Sigmoid colon (tissue), 6 donors: ENCODE measurements at regions not wholly inside any gene's neighbourhood (a gene's known extent, or its start where the extent isn't known, plus 50 kb on each side); places are given as distances from the start of the nearest gene placed in this dataset.

Source experiments
- DNase-seq: peaks from one replicate; pipeline ENCODE4 v3.0.0-alpha.2; 2019
- H3K27ac ChIP-seq, 4 donors: fragments of 200-600 bp; sonication (generic); one replicate each; pipeline ENCODE4 v1.5.1; 2016 to 2019; ENCODE audit warnings: mild to moderate bottlenecking in 1 of 4
- H3K27me3 ChIP-seq, 3 donors: fragments of 200-600 bp; sonication (generic); one replicate each; pipeline ENCODE4 v1.5.1; 2019; ENCODE audit warnings: mild to moderate bottlenecking in 1 of 3
- H3K36me3 ChIP-seq, 4 donors: fragments of 200-600 bp; sonication (generic); one replicate each; pipeline ENCODE4 v1.5.1; 2016 to 2019
- H3K4me1 ChIP-seq, 4 donors: fragments of 200-600 bp; sonication (generic); one replicate each; pipeline ENCODE4 v1.5.1; 2017 to 2019
- H3K4me3 ChIP-seq, 4 donors: fragments of 200-600 bp; sonication (generic); one replicate each; pipeline ENCODE4 v1.5.1; 2017 to 2019; ENCODE audit warnings: mild to moderate bottlenecking in 2 of 4, moderate library complexity in 1 of 4
- H3K9me3 ChIP-seq, 4 donors: fragments of 200-600 bp in 3 of 4; sonication (generic) in 3 of 4; one replicate each; pipeline versions ENCODE4 v1.5.1 to v1.6.1; 2013 to 2019
- CTCF ChIP-seq, 4 experiments: fragments of 450-650 bp in 3 of 4; fragments of 200-600 bp in 1 of 4; IDR thresholded peaks; one replicate each; pipeline ENCODE4 v1.5.1; 2016 to 2019; ENCODE audit warnings: antibody characterized with exemption in 4 of 4, mild to moderate bottlenecking in 3 of 4, moderate library complexity in 2 of 4
- EP300 ChIP-seq, 4 donors: sonication (generic); formaldehyde crosslinking; IDR thresholded peaks; one replicate each; pipeline ENCODE4 v1.6.1; 2017; ENCODE audit warnings: antibody characterized with exemption in 4 of 4
- POLR2A ChIP-seq, 2 donors: fragments of 450-650 bp; IDR thresholded peaks; one replicate each; pipeline ENCODE4 v1.6.1; 2016; ENCODE audit warnings: antibody characterized with exemption in 2 of 2, mild to moderate bottlenecking in 2 of 2, moderate library complexity in 2 of 2
- POLR2AphosphoS5 ChIP-seq, 4 donors: sonication (generic); formaldehyde crosslinking; IDR thresholded peaks; one replicate each; pipeline ENCODE4 v1.6.1; 2017; ENCODE audit warnings: antibody characterized with exemption in 4 of 4
- WGBS, 2 donors: extraction: QIAGEN DNeasy Blood & Tissue Kit; methylation state at CpG; one replicate each; pipeline ENCODE4 v1.1.7; 2013; 5-methylcytosine and 5-hydroxymethylcytosine counted together
- intact Hi-C: fragments of 100-400 bp; cut with DNase I; formaldehyde crosslinking; loops from one replicate; pipeline ENCODE4 v1.15.1; 2023
- donor health status: healthy with polysubstance abuse.
- donor health status: healthy.

GRCh38 chr14:21995332-21995731, 321.7 kb upstream of the OR4E1 start:
- intact Hi-C loops = no loop called here
- no peaks in the 10 kb centered on the region for H3K36me3 ChIP-seq
- H3K4me1 ChIP-seq = no peaks in the 10 kb centered on the region
- H3K9me3 ChIP-seq = no peaks in the 10 kb centered on the region
- H3K27me3 ChIP-seq = no peaks in the 10 kb centered on the region
- no peak overlapping the region for H3K27ac ChIP-seq
- TF ChIP-seq POLR2A (IDR thresholded peaks at IDR 0.05) (no peak), EP300 (IDR thresholded peaks at IDR 0.05) (no peak), POLR2AphosphoS5 (IDR thresholded peaks at IDR 0.05) (no peak), CTCF (IDR thresholded peaks at IDR 0.05) (no peak)
- no peak for DNase-seq
- no peak overlapping the region for H3K4me3 ChIP-seq

- no peaks in the 10 kb centered on the region for H3K4me1 ChIP-seq
- no peak overlapping the region for H3K4me3 ChIP-seq
- no peaks in the 10 kb centered on the region for H3K27me3 ChIP-seq
- no peaks in the 10 kb centered on the region for H3K36me3 ChIP-seq
- DNase-seq = no peak
- intact Hi-C loops = no loop called here
- no peaks in the 10 kb centered on the region for H3K9me3 ChIP-seq
- no peak overlapping the region for H3K27ac ChIP-seq
- TF ChIP-seq POLR2AphosphoS5 (IDR thresholded peaks at IDR 0.05) = no peak
- no peak for TF ChIP-seq CTCF (IDR thresholded peaks at IDR 0.05)
- TF ChIP-seq EP300 (IDR thresholded peaks at IDR 0.05) = no peak
- TF ChIP-seq POLR2A (IDR thresholded peaks at IDR 0.05) = no peak
Observed at GRCh38 chr14:21993837-21994236, 320.2 kb upstream of the OR4E1 start.

GRCh38 chr14:21993070-21993469, 319.5 kb upstream of the OR4E1 start:
- intact Hi-C loops = no loop called here
- no peak overlapping the region for H3K27ac ChIP-seq
- no peaks in the 10 kb centered on the region for H3K27me3 ChIP-seq
- no peaks in the 10 kb centered on the region for H3K4me1 ChIP-seq
- TF ChIP-seq POLR2A (IDR thresholded peaks at IDR 0.05) (no peak), CTCF (IDR thresholded peaks at IDR 0.05) (no peak), EP300 (IDR thresholded peaks at IDR 0.05) (no peak), POLR2AphosphoS5 (IDR thresholded peaks at IDR 0.05) (no peak)
- 68 to 78% methylated on average over 5 of the region's 5 CpGs for WGBS, 2 donors
- H3K4me3 ChIP-seq = no peak overlapping the region
- no peak for DNase-seq
- H3K9me3 ChIP-seq = no peaks in the 10 kb centered on the region
- no peaks in the 10 kb centered on the region for H3K36me3 ChIP-seq

- Histone ChIP-seq H3K27ac (no peak overlapping the region), H3K4me3 (no peak overlapping the region), H3K36me3 (no peaks in the 10 kb centered on the region), H3K4me1 (no peaks in the 10 kb centered on the region), H3K27me3 (no peaks in the 10 kb centered on the region), H3K9me3 (no peaks in the 10 kb centered on the region)
- WGBS, 2 donors = 46 to 65% methylated on average over 2 of the region's 2 CpGs
- TF ChIP-seq EP300 (IDR thresholded peaks at IDR 0.05) = no peak
- no peak for TF ChIP-seq POLR2A (IDR thresholded peaks at IDR 0.05)
- TF ChIP-seq CTCF (IDR thresholded peaks at IDR 0.05) = no peak
- no peak for TF ChIP-seq POLR2AphosphoS5 (IDR thresholded peaks at IDR 0.05)
- DNase-seq = no peak
- intact Hi-C loops = no loop called here
Observed at GRCh38 chr14:21991130-21991529, 317.5 kb upstream of the OR4E1 start.

GRCh38 chr14:21990116-21990515, 316.5 kb upstream of the OR4E1 start:
- Histone ChIP-seq H3K36me3 (no peaks in the 10 kb centered on the region), H3K4me3 (no peak overlapping the region), H3K27ac (no peak overlapping the region), H3K9me3 (no peaks in the 10 kb centered on the region), H3K27me3 (no peaks in the 10 kb centered on the region), H3K4me1 (no peaks in the 10 kb centered on the region)
- TF ChIP-seq EP300 (IDR thresholded peaks at IDR 0.05) = no peak
- no peak for TF ChIP-seq POLR2A (IDR thresholded peaks at IDR 0.05)
- no peak for TF ChIP-seq POLR2AphosphoS5 (IDR thresholded peaks at IDR 0.05)
- peak in 3 of 4 experiments; percentile 10 to 42 (median 40) for TF ChIP-seq CTCF (IDR thresholded peaks at IDR 0.05)
- intact Hi-C loops = no loop called here
- 38 to 39% methylated on average over 2 of the region's 2 CpGs for WGBS, 2 donors
- no peak for DNase-seq
